NCI-H510A (cell line): ENCODE measurements at regions not wholly inside any gene's neighbourhood (a gene's known extent, or its start where the extent isn't known, plus 50 kb on each side); places are given as distances from the start of the nearest gene placed in this dataset.

Experiments
- DNase-seq: peaks from one replicate; lab custom pipeline; 2025; lab: John Stamatoyannopoulos, UW

GRCh38 chr7:54701982-54702381 is 57.0 kb downstream of the SEC61G start:
- no peak for DNase-seq

GRCh38 chr7:54699715-54700114 is 59.3 kb downstream of the SEC61G start:
- no peak for DNase-seq

- DNase-seq = no peak
Measured at GRCh38 chr7:54697659-54698186, 61.3 kb downstream of the SEC61G start.

- DNase-seq = no peak
Measured at GRCh38 chr7:54690892-54691291, 68.1 kb downstream of the SEC61G start.

GRCh38 chr7:54690050-54690443 is 69.0 kb downstream of the SEC61G start:
- DNase-seq = no peak

GRCh38 chr7:54689394-54690049 is 69.5 kb downstream of the SEC61G start:
- DNase-seq = no peak

- no peak for DNase-seq
Measured at GRCh38 chr7:54687462-54688212, 71.4 kb downstream of the SEC61G start.

- DNase-seq = no peak
Measured at GRCh38 chr7:54680377-54681005, 78.5 kb downstream of the SEC61G start.

GRCh38 chr7:54679490-54679817 is 79.6 kb downstream of the SEC61G start:
- no peak for DNase-seq

GRCh38 chr7:54678763-54679489 is 80.1 kb downstream of the SEC61G start:
- DNase-seq = no peak

GRCh38 chr7:54674891-54675290 is 84.1 kb downstream of the SEC61G start:
- no peak for DNase-seq

GRCh38 chr7:54672519-54672918 is 86.5 kb downstream of the SEC61G start:
- DNase-seq = no peak

GRCh38 chr7:54664235-54665228 is 94.5 kb downstream of the SEC61G start:
- peak; percentile 71 for DNase-seq

- no peak for DNase-seq
Measured at GRCh38 chr7:54663603-54664234, 95.3 kb downstream of the SEC61G start.

- no peak for DNase-seq
Measured at GRCh38 chr7:54663186-54663585, 95.8 kb downstream of the SEC61G start.

GRCh38 chr7:54662701-54663100 is 96.3 kb downstream of the SEC61G start:
- no peak for DNase-seq

GRCh38 chr7:54653905-54654304 is 105.1 kb downstream of the SEC61G start:
- no peak for DNase-seq

GRCh38 chr7:54643064-54643463 is 100.9 kb downstream of the VSTM2A start:
- no peak for DNase-seq

- no peak for DNase-seq
Measured at GRCh38 chr7:54637712-54638396, 95.7 kb downstream of the VSTM2A start.

GRCh38 chr7:54632696-54633095 is 90.5 kb downstream of the VSTM2A start:
- DNase-seq = no peak
